Body of pancreas (tissue), 4 donors: ENCODE measurements at regions not wholly inside any gene's neighbourhood (a gene's known extent, or its start where the extent isn't known, plus 50 kb on each side); places are given as distances from the start of the nearest gene placed in this dataset.

Source experiments
- ATAC-seq: fragments of 150-250 bp; one replicate; pipeline ENCODE4 v1.9.1; 2016
- DNase-seq, 4 donors: peaks; one replicate each; pipeline ENCODE4 v3.0.0-alpha.2; 2019
- H3K27ac ChIP-seq, 4 donors: fragments of 200-600 bp; sonication (generic); 1 replicate in 3 of 4; 2 replicates in 1 of 4; pipeline versions ENCODE4 v1.5.1 to v1.6.1; 2016 to 2019; ENCODE audit warnings: mild to moderate bottlenecking in 1 of 4, mixed read lengths in 1 of 4, moderate library complexity in 1 of 4
- H3K27me3 ChIP-seq, 2 donors: fragments of 200-600 bp; sonication (generic); one replicate each; pipeline ENCODE4 v1.6.0; 2016; ENCODE audit warnings: mild to moderate bottlenecking in 1 of 2
- H3K36me3 ChIP-seq, 2 donors: fragments of 200-600 bp; sonication (generic); replicated peaks in 1 of 2; 2 replicates each; pipeline ENCODE4 v1.5.1; 2016; ENCODE audit warnings: low read depth in 2 of 2; ENCODE audit not compliant: insufficient read depth in 1 of 2
- H3K4me1 ChIP-seq: fragments of 200-600 bp; sonication (generic); one replicate; pipeline ENCODE4 v1.6.0; 2016
- H3K4me3 ChIP-seq, 2 donors: fragments of 200-600 bp; sonication (generic); 1 replicate in 1 of 2; 2 replicates in 1 of 2; pipeline ENCODE4 v1.5.1; 2016 to 2019
- H3K9me3 ChIP-seq, 3 donors: fragments of 200-600 bp; sonication (generic); 1 replicate in 2 of 3; 2 replicates in 1 of 3; pipeline ENCODE4 v1.5.1; 2016
- CTCF ChIP-seq, 7 experiments: fragments of 450-650 bp in 4 of 7; fragments of 200-600 bp in 3 of 7; sonication (generic) in 3 of 7; IDR thresholded peaks; one replicate each; pipeline ENCODE4 v1.5.1; 2016 to 2019; ENCODE audit warnings: antibody characterized with exemption in 7 of 7
- POLR2A ChIP-seq, 3 donors: fragments of 450-650 bp; IDR thresholded peaks; one replicate each; pipeline ENCODE4 v1.6.1; 2016; ENCODE audit warnings: antibody characterized with exemption in 3 of 3, mild to moderate bottlenecking in 2 of 3
- WGBS, 2 donors: methylation state at CpG; one replicate each; pipeline ENCODE4 v1.1.5; 2017; 5-methylcytosine and 5-hydroxymethylcytosine counted together
- intact Hi-C: fragments of 100-400 bp; cut with DNase I; formaldehyde crosslinking; loops from one replicate; pipeline ENCODE4 v1.15.1; 2023

GRCh38 chr2:207279520-207279919 lies 113.8 kb upstream of the KLF7 start:
- no peaks in the 10 kb centered on the region for H3K4me1 ChIP-seq
- intact Hi-C loops: no loop called here
- H3K36me3 ChIP-seq: no peaks in the 10 kb centered on the region
- H3K9me3 ChIP-seq: peaks cover 0 to 7% (median 0%) of the 10 kb centered on the region in 3 donors
- no peaks in the 10 kb centered on the region for H3K27me3 ChIP-seq
- no peak overlapping the region for H3K4me3 ChIP-seq
- WGBS, 2 donors: 91 to 94% methylated on average over 2 of the region's 2 CpGs
- no peak overlapping the region for H3K27ac ChIP-seq
- no peak for ATAC-seq
- TF ChIP-seq CTCF (IDR thresholded peaks at IDR 0.05) (no peak), POLR2A (IDR thresholded peaks at IDR 0.05) (no peak)
- DNase-seq: no peak

GRCh38 chr2:207281436-207281835 lies 115.7 kb upstream of the KLF7 start:
- peaks cover 0 to 7% (median 0%) of the 10 kb centered on the region in 3 donors for H3K9me3 ChIP-seq
- H3K27me3 ChIP-seq: no peaks in the 10 kb centered on the region
- 63 to 68% methylated on average over 6 of the region's 6 CpGs for WGBS, 2 donors
- no peak overlapping the region for H3K4me3 ChIP-seq
- no peaks in the 10 kb centered on the region for H3K4me1 ChIP-seq
- no peak for DNase-seq
- H3K36me3 ChIP-seq: no peaks in the 10 kb centered on the region
- no peak for ATAC-seq
- intact Hi-C loops: no loop called here
- TF ChIP-seq POLR2A (IDR thresholded peaks at IDR 0.05) (no peak), CTCF (IDR thresholded peaks at IDR 0.05) (no peak)
- no peak overlapping the region for H3K27ac ChIP-seq

GRCh38 chr2:207282916-207283315 lies 117.2 kb upstream of the KLF7 start:
- no peak for ATAC-seq
- Histone ChIP-seq H3K27ac (peak overlapping the region in 1 of 4 donors; percentile 33), H3K9me3 (peaks cover 0 to 7% (median 0%) of the 10 kb centered on the region in 3 donors), H3K4me1 (no peaks in the 10 kb centered on the region), H3K36me3 (no peaks in the 10 kb centered on the region), H3K4me3 (no peak overlapping the region), H3K27me3 (no peaks in the 10 kb centered on the region)
- no peak for DNase-seq
- intact Hi-C loops: no loop called here
- TF ChIP-seq POLR2A (IDR thresholded peaks at IDR 0.05): no peak
- no peak for TF ChIP-seq CTCF (IDR thresholded peaks at IDR 0.05)

GRCh38 chr2:207283356-207283755 lies 117.6 kb upstream of the KLF7 start:
- intact Hi-C loops: no loop called here
- TF ChIP-seq CTCF (IDR thresholded peaks at IDR 0.05) (peak in 1 of 7 experiments; percentile 20), POLR2A (IDR thresholded peaks at IDR 0.05) (no peak)
- H3K9me3 ChIP-seq: peaks cover 0 to 7% (median 0%) of the 10 kb centered on the region in 3 donors
- WGBS, 2 donors: 63 to 76% methylated on average over 1 of the region's 1 CpG
- H3K27me3 ChIP-seq: no peaks in the 10 kb centered on the region
- no peak for ATAC-seq
- H3K27ac ChIP-seq: peak overlapping the region in 1 of 4 donors; percentile 33
- DNase-seq: peak in 1 of 4 donors; percentile 44
- no peaks in the 10 kb centered on the region for H3K4me1 ChIP-seq
- H3K36me3 ChIP-seq: no peaks in the 10 kb centered on the region
- no peak overlapping the region for H3K4me3 ChIP-seq
